GM18517 (cell line): ENCODE measurements at regions not wholly inside any gene's neighbourhood (a gene's known extent, or its start where the extent isn't known, plus 50 kb on each side); places are given as distances from the start of the nearest gene placed in this dataset.

Experiments used
- ATAC-seq: cut with Tn5 transposase; IDR thresholded peaks from one replicate; pipeline ENCODE4 v1.9.1; 2021; ENCODE audit warnings: mild to moderate bottlenecking, moderate library complexity; ENCODE audit not compliant: unreplicated experiment

GRCh38 chr10:128630787-128631252 lies 504.6 kb upstream of the MKI67 start:
- no peak for ATAC-seq

GRCh38 chr10:128631801-128632241 lies 505.6 kb upstream of the MKI67 start:
- no peak for ATAC-seq

- ATAC-seq = no peak
Measured at GRCh38 chr10:128632694-128633093, 506.5 kb upstream of the MKI67 start.

- ATAC-seq = no peak
Measured at GRCh38 chr10:128633864-128634540, 507.8 kb upstream of the MKI67 start.

GRCh38 chr10:128642023-128642422 lies 515.8 kb upstream of the MKI67 start:
- no peak for ATAC-seq

- no peak for ATAC-seq
Measured at GRCh38 chr10:128642502-128642901, 516.3 kb upstream of the MKI67 start.

GRCh38 chr10:128643658-128644057 lies 517.4 kb upstream of the MKI67 start:
- ATAC-seq = no peak

GRCh38 chr10:128645486-128645885 lies 519.3 kb upstream of the MKI67 start:
- no peak for ATAC-seq

- ATAC-seq = no peak
Measured at GRCh38 chr10:128646956-128647355, 520.7 kb upstream of the MKI67 start.

- no peak for ATAC-seq
Measured at GRCh38 chr10:128657548-128657947, 531.3 kb upstream of the MKI67 start.

- ATAC-seq = no peak
Measured at GRCh38 chr10:128660726-128661125, 534.5 kb upstream of the MKI67 start.

- ATAC-seq = no peak
Measured at GRCh38 chr10:128661404-128662197, 535.4 kb upstream of the MKI67 start.

GRCh38 chr10:128662520-128662919 lies 536.3 kb upstream of the MKI67 start:
- ATAC-seq = no peak

GRCh38 chr10:128664729-128665128 lies 538.5 kb upstream of the MKI67 start:
- no peak for ATAC-seq

- ATAC-seq = no peak
Measured at GRCh38 chr10:128675405-128675804, 549.2 kb upstream of the MKI67 start.

GRCh38 chr10:128680116-128680515 lies 553.9 kb upstream of the MKI67 start:
- no peak for ATAC-seq

- ATAC-seq = no peak
Measured at GRCh38 chr10:128684215-128684614, 558.0 kb upstream of the MKI67 start.

- no peak for ATAC-seq
Measured at GRCh38 chr10:128686630-128687278, 560.5 kb upstream of the MKI67 start.

GRCh38 chr10:128687408-128687807 lies 561.2 kb upstream of the MKI67 start:
- no peak for ATAC-seq

- ATAC-seq = no peak
Measured at GRCh38 chr10:128687927-128688549, 561.8 kb upstream of the MKI67 start.

GRCh38 chr10:128689667-128690066 lies 563.4 kb upstream of the MKI67 start:
- ATAC-seq = no peak
